WERI-Rb-1 (cell line): ENCODE measurements at regions not wholly inside any gene's neighbourhood (a gene's known extent, or its start where the extent isn't known, plus 50 kb on each side); places are given as distances from the start of the nearest gene placed in this dataset.

Experiments
- DNase-seq: peaks from one replicate; pipeline ENCODE4 v3.0.0-alpha.2; 2020
- H3K27ac ChIP-seq: fragments of 250-450 bp; sonication (Bioruptor Pico); 2 replicates; pipeline ENCODE4 v1.5.1; 2020; ENCODE audit warnings: mild to moderate bottlenecking, moderate library complexity
- H3K27me3 ChIP-seq: fragments of 250-450 bp; sonication (Bioruptor Pico); 2 replicates; pipeline ENCODE4 v1.5.1; 2021; ENCODE audit warnings: mild to moderate bottlenecking, low read depth, moderate library complexity; ENCODE audit not compliant: insufficient read depth, severe bottlenecking
- H3K36me3 ChIP-seq: fragments of 250-450 bp; sonication (Bioruptor Pico); 2 replicates; pipeline ENCODE4 v1.5.1; 2020; ENCODE audit warnings: mild to moderate bottlenecking, moderate library complexity
- H3K4me3 ChIP-seq: 2 replicates; pipeline ENCODE4 v1.5.1; 2011; ENCODE audit warnings: low read depth, mild to moderate bottlenecking, control low read depth, low read length
- H3K9me3 ChIP-seq: fragments of 250-450 bp; sonication (Bioruptor Pico); 2 replicates; pipeline ENCODE4 v1.5.1; 2021; ENCODE audit warnings: mild to moderate bottlenecking, moderate library complexity; ENCODE audit not compliant: severe bottlenecking
- TF ChIP-seq, protein P1 (sequence below): IDR thresholded peaks from 2 replicates; pipeline ENCODE4 v1.5.1; 2011; ENCODE audit warnings: low read depth, mild to moderate bottlenecking, control low read depth, inconsistent platforms, low read length

DNA sequence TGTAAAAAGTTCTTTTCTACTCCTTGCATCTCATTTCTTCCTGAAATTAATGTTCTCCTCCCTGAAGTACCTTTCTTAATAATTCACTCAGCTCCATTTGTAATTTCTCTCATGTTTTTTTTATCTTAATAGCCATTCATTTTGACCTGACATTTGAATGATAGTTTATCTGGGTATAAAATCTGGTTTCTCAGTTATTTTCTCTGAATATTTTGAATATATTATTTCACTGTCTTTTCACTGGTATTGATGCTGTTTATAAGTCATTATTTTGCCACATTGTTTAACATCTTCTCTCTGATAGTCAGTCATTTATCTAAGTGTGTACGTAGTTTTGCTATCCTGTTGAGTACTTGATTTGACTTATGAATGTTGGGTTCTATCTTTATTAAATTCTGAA, 68.8 kb upstream of the ARHGAP18 start:
- H3K9me3 ChIP-seq = peaks cover 3% of the 10 kb centered on the region
- no peak overlapping the region for H3K4me3 ChIP-seq
- TF ChIP-seq, protein P1, sequence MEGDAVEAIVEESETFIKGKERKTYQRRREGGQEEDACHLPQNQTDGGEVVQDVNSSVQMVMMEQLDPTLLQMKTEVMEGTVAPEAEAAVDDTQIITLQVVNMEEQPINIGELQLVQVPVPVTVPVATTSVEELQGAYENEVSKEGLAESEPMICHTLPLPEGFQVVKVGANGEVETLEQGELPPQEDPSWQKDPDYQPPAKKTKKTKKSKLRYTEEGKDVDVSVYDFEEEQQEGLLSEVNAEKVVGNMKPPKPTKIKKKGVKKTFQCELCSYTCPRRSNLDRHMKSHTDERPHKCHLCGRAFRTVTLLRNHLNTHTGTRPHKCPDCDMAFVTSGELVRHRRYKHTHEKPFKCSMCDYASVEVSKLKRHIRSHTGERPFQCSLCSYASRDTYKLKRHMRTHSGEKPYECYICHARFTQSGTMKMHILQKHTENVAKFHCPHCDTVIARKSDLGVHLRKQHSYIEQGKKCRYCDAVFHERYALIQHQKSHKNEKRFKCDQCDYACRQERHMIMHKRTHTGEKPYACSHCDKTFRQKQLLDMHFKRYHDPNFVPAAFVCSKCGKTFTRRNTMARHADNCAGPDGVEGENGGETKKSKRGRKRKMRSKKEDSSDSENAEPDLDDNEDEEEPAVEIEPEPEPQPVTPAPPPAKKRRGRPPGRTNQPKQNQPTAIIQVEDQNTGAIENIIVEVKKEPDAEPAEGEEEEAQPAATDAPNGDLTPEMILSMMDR = no peak
- H3K27me3 ChIP-seq = no peaks in the 10 kb centered on the region
- no peak for DNase-seq
- no peak overlapping the region for H3K27ac ChIP-seq
- H3K36me3 ChIP-seq = no peaks in the 10 kb centered on the region

DNA sequence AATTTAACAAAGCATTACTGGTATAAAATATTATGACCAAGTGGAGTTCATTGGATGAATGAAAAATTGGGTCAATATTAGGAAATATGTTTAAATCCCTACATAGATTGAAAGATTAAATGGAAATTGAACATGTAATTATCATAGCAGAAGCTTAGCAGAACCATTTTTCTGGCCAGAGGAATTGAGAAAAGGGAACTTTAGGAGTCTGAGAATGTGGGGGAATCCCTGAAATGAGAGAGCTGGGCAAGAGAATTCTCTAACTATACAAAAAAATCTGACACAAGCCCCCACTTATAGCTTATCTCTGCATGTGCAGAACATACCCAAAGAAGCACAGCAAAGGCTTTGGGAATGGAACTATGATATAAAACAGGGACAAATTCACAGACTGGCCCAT, 67.4 kb upstream of the ARHGAP18 start:
- Histone ChIP-seq H3K4me3 (no peak overlapping the region), H3K27ac (no peak overlapping the region), H3K27me3 (no peaks in the 10 kb centered on the region), H3K9me3 (peaks cover 3% of the 10 kb centered on the region), H3K36me3 (no peaks in the 10 kb centered on the region)
- DNase-seq = no peak
- TF ChIP-seq, protein P1 = no peak

DNA sequence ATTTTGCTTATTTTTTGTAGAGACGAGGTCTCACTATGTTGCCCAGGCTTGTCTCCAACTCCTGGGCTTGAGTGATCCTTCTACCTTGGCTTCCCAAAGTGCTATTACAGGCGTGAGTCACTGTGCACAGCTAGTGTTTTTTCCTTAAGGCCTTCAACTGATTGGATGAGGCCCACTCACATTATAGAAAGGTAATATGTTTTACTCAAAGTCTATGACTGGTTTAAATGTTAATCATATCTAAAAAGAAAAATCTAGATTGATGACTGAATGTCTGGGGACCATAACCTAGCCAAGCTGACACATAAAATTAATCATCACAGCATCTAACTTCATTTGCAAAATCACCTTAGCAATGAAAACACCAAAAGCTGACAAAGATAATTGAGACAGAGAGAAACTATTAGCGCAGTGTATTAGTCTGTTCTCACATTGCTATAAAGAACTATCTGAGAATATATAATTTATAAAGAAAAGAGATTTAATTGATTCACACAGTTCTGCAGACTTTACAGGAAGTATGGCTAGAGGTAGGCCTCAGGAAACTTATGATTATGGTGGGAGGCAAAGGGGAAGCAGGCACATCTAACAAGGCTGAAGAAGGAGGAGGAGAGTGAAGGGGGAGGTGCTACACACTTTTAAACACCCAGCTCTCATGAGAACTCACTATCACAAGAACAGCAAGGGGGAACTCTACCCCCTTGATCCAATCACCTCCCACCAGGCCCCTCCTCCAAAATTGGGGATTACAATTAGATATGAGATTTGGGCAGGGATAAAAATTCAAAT, 66.8 kb upstream of the ARHGAP18 start:
- H3K27me3 ChIP-seq = no peaks in the 10 kb centered on the region
- peaks cover 3% of the 10 kb centered on the region for H3K9me3 ChIP-seq
- no peaks in the 10 kb centered on the region for H3K36me3 ChIP-seq
- no peak overlapping the region for H3K4me3 ChIP-seq
- no peak for DNase-seq
- TF ChIP-seq, protein P1 = no peak
- H3K27ac ChIP-seq = no peak overlapping the region

DNA sequence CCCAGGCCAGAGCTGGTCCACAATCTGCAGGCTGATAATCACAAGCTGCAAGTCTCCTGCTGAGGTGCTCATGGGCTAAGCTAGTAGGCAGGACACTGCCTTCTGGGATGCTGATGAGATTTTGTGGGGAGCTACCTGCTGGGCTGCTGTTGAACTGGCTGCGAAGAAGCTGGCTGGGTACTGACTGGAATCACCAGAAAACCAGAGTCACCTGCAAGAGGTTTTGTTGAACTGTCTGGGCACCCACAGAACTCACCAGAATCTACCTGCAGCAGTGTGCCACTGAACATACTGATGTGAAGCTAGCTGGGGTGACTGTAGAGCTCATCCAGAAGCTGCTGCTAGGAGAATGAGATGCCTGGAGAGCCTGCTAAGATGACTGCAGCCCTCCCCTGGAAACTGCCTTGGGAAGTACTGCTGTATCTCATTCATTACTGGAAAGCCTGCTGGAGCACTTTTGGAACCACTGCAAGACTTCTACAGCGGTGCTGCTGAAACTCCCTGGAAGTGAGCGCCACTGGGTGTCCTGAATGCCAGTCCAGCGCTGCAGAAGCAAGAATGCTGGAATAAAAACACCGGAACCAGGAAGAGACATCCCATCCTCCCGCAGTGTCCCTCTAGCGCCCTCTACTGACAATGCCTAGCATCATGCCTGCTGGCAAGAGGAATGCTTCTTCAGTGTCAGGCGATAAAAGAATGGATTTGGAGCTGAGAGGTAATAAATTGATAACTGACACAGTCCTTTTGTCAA, 64.9 kb upstream of the ARHGAP18 start:
- Histone ChIP-seq H3K27me3 (no peaks in the 10 kb centered on the region), H3K9me3 (peaks cover 3% of the 10 kb centered on the region), H3K36me3 (no peaks in the 10 kb centered on the region), H3K27ac (no peak overlapping the region), H3K4me3 (peak overlapping the region; percentile 38)
- peak; percentile 85 for DNase-seq
- TF ChIP-seq, protein P1 = peak; percentile 93

GRCh38 chr6:129773304-129773703, 63.3 kb upstream of the ARHGAP18 start:
- TF ChIP-seq, protein P1 = no peak
- Histone ChIP-seq H3K4me3 (no peak overlapping the region), H3K9me3 (no peaks in the 10 kb centered on the region), H3K27me3 (no peaks in the 10 kb centered on the region), H3K27ac (no peak overlapping the region), H3K36me3 (no peaks in the 10 kb centered on the region)
- DNase-seq = no peak
